Left ventricle myocardium inferior (tissue), 1 donor: ENCODE measurements at regions not wholly inside any gene's neighbourhood (a gene's known extent, or its start where the extent isn't known, plus 50 kb on each side); places are given as distances from the start of the nearest gene placed in this dataset.

ENCODE experiments used
- DNase-seq: peaks from one replicate; pipeline ENCODE4 v3.0.0-alpha.2; 2020
- H3K27ac ChIP-seq: fragments of 200-600 bp; replicated peaks from 2 replicates; pipeline ENCODE4 v1.8.0; 2021
- H3K27me3 ChIP-seq: fragments of 200-600 bp; 2 replicates; pipeline ENCODE4 v1.8.0; 2021; ENCODE audit warnings: low read depth
- H3K36me3 ChIP-seq: fragments of 200-600 bp; 2 replicates; pipeline ENCODE4 v1.8.0; 2021
- H3K4me1 ChIP-seq: fragments of 200-600 bp; 2 replicates; pipeline ENCODE4 v1.8.0; 2021
- H3K4me3 ChIP-seq: fragments of 200-600 bp; 2 replicates; pipeline ENCODE4 v1.8.0; 2021; ENCODE audit warnings: mild to moderate bottlenecking, moderate library complexity
- H3K9me3 ChIP-seq: fragments of 200-600 bp; replicated peaks from 2 replicates; pipeline ENCODE4 v1.8.0; 2021
- CTCF ChIP-seq: fragments of 200-600 bp; IDR thresholded peaks from 2 replicates; pipeline ENCODE4 v1.8.0; 2021; ENCODE audit warnings: antibody characterized with exemption, mild to moderate bottlenecking, borderline replicate concordance
- intact Hi-C: fragments of 100-400 bp; cut with micrococcal nuclease; formaldehyde crosslinking; loops from one replicate; pipeline ENCODE4 v1.11.0; 2022
- donor health status: DM: no; HTN: yes; CAD: no; lungs with severe emphysema.

DNA sequence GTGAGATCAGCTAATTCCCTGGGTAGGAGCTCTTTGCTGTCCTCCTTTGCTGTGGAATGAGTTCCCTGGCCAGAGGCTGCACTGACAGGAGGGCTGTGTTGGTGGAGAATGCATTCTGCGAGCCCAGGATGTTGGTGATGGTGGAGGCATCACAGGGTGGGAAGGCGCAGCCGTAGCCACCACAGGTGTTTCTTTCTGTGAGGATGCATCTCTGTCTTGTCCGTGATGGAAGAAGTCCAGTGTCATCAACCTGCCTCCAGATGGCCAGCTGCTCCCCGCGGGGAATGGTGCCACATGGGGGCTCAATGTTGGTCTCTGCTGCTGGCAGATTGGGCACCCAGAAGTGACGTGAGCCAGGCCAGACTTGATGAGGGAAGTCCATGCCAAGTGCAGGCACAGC lies 972.1 kb downstream of the TBC1D22A start:
- no peak for TF ChIP-seq CTCF
- no peak overlapping the region for H3K4me3 ChIP-seq
- no peak for DNase-seq
- peaks cover 24% of the 10 kb centered on the region for H3K9me3 ChIP-seq
- intact Hi-C loops, result no loop called here
- H3K36me3 ChIP-seq, result no peaks in the 10 kb centered on the region
- H3K27me3 ChIP-seq, result peaks cover 38% of the 10 kb centered on the region
- no peak overlapping the region for H3K27ac ChIP-seq
- H3K4me1 ChIP-seq, result no peaks in the 10 kb centered on the region

GRCh38 chr22:47727641-47728040 lies 965.2 kb downstream of the TBC1D22A start:
- H3K9me3 ChIP-seq, result peaks cover 39% of the 10 kb centered on the region
- intact Hi-C loops, result no loop called here
- H3K4me3 ChIP-seq, result no peak overlapping the region
- H3K36me3 ChIP-seq, result no peaks in the 10 kb centered on the region
- no peak for TF ChIP-seq CTCF
- no peaks in the 10 kb centered on the region for H3K4me1 ChIP-seq
- H3K27ac ChIP-seq, result no peak overlapping the region
- no peak for DNase-seq
- peaks cover 41% of the 10 kb centered on the region for H3K27me3 ChIP-seq

GRCh38 chr22:47724751-47725150 lies 962.3 kb downstream of the TBC1D22A start:
- Histone ChIP-seq H3K27ac (no peak overlapping the region), H3K9me3 (peaks cover 17% of the 10 kb centered on the region), H3K4me3 (no peak overlapping the region), H3K36me3 (no peaks in the 10 kb centered on the region), H3K4me1 (no peaks in the 10 kb centered on the region), H3K27me3 (peaks cover 56% of the 10 kb centered on the region)
- no peak for TF ChIP-seq CTCF
- intact Hi-C loops, result no loop called here
- no peak for DNase-seq

DNA sequence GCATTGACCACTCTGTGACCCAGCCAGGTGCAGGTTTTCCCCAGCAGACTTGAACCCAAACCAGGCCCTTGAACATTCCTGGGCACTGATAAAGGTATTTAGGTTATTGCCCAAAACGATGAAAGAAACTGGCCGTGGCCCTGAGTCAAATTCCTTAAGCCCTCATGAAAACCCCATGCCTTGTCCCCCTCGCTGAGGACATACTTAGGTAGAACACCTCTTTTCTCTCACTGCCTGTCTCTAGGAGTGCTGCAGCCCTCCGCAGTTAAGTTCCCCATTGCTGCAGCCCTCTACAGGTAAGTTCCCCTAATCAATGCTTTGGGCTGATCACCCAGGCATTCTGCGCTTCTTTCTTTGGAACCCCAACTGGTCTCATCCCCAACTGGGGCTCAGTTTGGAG lies 961.6 kb downstream of the TBC1D22A start:
- H3K9me3 ChIP-seq, result peaks cover 14% of the 10 kb centered on the region
- intact Hi-C loops, result no loop called here
- H3K27ac ChIP-seq, result no peak overlapping the region
- no peaks in the 10 kb centered on the region for H3K36me3 ChIP-seq
- no peak for DNase-seq
- no peak for TF ChIP-seq CTCF
- H3K27me3 ChIP-seq, result peaks cover 61% of the 10 kb centered on the region
- no peaks in the 10 kb centered on the region for H3K4me1 ChIP-seq
- no peak overlapping the region for H3K4me3 ChIP-seq

GRCh38 chr22:47718337-47718736 lies 955.9 kb downstream of the TBC1D22A start:
- DNase-seq, result no peak
- H3K4me3 ChIP-seq, result no peak overlapping the region
- no peaks in the 10 kb centered on the region for H3K4me1 ChIP-seq
- no peaks in the 10 kb centered on the region for H3K36me3 ChIP-seq
- H3K27ac ChIP-seq, result no peak overlapping the region
- no peak for TF ChIP-seq CTCF
- H3K27me3 ChIP-seq, result peaks cover 79% of the 10 kb centered on the region
- intact Hi-C loops, result no loop called here
- H3K9me3 ChIP-seq, result no peaks in the 10 kb centered on the region
